SW480 (cell line): ENCODE measurements at regions not wholly inside any gene's neighbourhood (a gene's known extent, or its start where the extent isn't known, plus 50 kb on each side); places are given as distances from the start of the nearest gene placed in this dataset.

ENCODE experiments used
- DNase-seq: peaks from one replicate; pipeline ENCODE4 v3.0.0-alpha.2; 2016; ENCODE audit warnings: low spot score

DNA sequence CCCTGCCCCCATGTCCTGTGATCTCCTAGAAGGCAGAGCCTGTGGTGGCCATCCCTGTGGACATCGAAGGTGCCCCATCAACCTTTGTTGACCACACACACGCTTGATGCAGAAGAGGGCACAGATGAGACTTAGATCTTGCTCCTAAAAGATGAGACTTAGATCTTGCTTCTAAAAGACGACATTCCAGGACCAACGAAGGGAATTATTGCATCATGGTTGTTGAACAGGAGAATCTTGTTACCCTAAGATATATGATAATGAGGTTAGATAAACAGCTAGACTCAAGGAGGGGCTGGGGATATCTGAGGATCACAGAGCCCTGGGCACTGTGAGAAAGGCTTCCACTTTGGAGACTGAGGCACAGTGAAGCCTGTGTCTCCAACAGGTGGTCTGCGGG is 91.1 kb upstream of the WSCD2 start:
- DNase-seq, result no peak

DNA sequence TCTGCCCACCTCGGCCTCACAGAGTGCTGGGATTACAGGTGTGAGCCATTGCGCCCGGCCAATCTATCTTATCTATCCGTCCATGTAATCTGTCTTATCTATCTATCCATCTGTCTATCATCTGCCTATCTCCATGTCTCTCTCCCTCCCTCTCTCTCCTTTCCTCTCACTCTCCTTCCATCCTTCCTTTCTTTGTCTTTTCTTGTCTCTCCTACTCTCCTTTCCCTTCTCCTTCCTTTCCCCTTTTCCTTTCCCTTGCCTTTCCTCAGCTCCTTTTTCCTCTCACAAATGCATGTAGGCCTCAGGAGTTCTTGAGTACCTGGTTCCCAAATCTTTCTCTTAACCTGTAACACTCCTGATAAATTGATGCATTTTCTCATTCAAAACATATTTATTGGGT is 89.3 kb upstream of the WSCD2 start:
- no peak for DNase-seq

DNA sequence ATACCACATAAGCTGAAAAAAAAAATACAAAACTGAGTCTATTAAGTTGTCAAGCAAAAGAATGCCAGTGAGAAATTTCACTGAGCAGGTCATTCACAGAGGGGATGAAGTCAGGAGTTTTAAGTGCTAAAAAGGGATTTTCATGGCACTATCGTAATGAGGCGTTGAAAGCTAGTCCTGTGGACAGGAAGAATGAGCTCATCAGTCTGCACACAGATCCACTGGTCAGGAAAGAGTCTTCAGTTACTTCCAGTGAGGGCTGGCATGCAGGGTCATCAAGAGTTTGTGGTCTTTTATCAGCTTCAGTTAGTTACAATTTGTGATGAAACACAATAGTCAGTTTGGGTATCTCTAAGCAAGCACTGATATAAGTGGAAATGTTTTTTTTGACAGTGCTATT is 88.1 kb upstream of the WSCD2 start:
- no peak for DNase-seq

- DNase-seq, result no peak
Observed at GRCh38 chr12:108043286-108043685, 85.8 kb upstream of the WSCD2 start.

GRCh38 chr12:108043750-108044533 is 85.1 kb upstream of the WSCD2 start:
- no peak for DNase-seq

GRCh38 chr12:108046135-108046534 is 83.0 kb upstream of the WSCD2 start:
- no peak for DNase-seq

GRCh38 chr12:108046650-108047049 is 82.4 kb upstream of the WSCD2 start:
- no peak for DNase-seq

DNA sequence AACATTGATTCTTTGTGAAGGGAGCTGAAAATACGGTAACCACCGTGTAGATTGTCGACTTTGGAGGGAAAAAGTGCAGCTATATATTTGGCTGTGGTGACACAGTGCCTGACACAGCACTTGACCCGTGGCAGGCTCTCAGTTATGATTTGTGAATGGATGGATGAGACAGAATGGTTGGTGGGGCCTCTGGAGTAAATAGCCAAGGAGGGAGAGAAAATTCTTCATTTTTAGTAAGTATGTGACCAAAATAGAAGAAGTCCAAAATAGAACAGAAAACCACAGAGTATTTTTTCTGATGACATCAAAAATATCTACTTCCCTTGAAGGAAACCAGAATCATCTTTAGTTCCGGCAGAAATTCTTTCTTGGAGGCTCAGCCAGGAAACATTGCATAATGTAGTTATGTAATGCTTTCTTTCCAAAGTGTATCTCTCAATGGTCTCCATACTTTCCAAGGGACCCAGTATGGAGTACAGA is 82.0 kb upstream of the WSCD2 start:
- DNase-seq, result no peak

GRCh38 chr12:108048686-108049085 is 80.4 kb upstream of the WSCD2 start:
- DNase-seq, result no peak

GRCh38 chr12:108050696-108051095 is 78.4 kb upstream of the WSCD2 start:
- DNase-seq, result no peak

GRCh38 chr12:108052260-108052659 is 76.8 kb upstream of the WSCD2 start:
- DNase-seq, result no peak

DNA sequence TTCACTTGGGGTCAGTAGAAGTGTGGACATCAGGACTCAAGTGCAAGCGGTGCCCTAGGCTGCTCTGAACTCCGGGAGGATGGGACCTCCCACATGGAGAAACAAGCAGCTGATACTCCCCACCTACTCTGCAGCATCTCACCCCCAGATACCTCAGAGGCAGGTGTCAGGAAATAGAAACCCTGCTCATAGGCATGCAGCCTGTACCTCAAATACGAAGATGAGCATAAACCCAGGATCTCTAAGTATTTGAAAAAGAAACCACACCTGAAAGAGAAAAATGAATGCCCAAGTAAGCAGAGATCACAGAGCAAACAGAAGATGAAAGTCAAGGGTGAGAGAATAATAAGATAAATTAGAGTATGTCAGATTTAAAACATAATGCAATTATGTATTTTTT is 75.6 kb upstream of the WSCD2 start:
- DNase-seq, result no peak

GRCh38 chr12:108054496-108054895 is 74.6 kb upstream of the WSCD2 start:
- no peak for DNase-seq

DNA sequence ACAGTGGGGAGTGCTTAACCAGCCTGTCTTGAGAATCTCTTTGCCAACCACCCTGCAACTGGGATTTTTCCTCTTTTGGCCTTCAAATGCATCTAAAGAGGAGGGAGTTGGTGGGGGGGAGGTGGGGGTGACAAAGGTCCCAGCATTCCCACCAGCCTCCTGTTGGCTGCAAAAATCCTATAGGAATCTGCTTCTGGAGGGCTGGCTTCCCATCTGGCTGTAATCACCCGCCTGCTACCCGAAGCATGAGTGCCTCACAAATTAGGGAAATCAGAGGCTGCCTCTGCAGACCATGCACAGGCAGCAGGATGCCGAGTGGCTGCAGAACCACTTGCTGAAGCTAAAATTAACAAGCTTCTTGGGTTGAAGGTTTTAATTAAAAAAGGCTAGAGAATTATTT is 73.9 kb upstream of the WSCD2 start:
- DNase-seq, result no peak

GRCh38 chr12:108060067-108060466 is 69.0 kb upstream of the WSCD2 start:
- no peak for DNase-seq

GRCh38 chr12:108060903-108061302 is 68.2 kb upstream of the WSCD2 start:
- DNase-seq, result no peak

DNA sequence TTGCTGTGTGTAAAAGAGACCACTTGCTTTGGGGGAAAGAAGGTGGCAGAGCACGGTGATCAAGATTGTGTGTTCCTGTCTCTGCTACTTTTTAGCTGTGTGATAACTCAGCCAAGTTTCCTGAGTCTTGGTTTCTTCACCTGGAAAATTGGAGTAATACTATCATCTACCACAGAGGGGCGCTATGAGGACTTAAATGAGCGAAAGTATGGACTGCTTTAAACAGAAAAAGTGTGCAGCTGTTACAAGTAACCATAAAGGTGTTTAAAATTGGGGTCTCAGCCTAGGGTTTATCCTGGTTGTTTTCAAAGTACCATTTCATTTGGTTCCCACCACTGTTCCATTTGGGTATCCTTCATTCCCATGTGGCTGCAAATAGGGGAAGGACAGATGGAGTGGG is 65.9 kb upstream of the WSCD2 start:
- DNase-seq, result peak; percentile 13

GRCh38 chr12:108065069-108065468 is 64.0 kb upstream of the WSCD2 start:
- DNase-seq, result no peak

DNA sequence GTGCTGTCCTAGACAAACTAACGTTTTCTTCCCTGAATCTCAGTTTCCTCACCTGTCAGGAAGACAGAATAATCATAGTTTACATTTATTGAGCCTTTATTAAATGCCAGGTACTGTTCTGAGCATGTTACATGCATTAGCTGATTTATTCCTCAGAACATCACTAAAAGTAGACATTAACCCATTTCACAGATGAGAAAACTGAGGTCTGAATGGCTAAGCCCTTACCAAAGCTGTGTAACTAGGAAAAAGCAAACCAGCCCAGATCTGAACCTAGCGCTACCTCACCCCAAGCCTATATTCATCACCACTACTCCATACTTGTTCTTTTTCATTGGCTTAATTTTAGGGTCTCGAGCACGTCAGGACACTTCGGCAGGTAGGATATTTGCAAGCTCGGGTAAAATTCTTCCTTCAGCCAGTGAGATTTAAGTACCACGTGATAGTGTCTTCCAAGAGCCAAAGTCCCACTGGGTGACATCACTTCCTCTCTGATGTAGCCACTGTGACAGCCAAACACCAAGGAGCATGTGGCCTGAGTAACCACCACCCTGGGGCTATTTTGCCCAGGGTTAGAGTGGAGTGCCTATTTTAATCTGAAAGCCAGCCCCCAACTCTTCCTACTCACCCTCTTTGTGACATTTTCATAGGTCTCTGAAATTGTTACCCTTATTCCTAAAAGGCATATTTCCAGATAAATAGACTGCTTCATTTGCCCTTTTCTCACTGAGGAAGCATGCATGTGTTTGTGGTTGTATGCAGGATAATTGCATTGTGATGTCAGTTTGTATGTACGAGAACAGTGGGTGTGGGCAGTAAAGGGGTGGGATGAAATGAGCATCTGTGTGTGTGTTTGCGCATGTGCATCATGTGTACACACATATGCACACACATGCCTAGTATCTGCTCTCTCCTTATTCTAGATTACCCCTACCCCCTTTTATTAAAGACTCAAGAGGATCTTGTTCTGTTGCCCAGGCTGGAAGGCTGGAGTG is 62.2 kb upstream of the WSCD2 start:
- no peak for DNase-seq

- no peak for DNase-seq
Observed at GRCh38 chr12:108069651-108070165, 59.4 kb upstream of the WSCD2 start.

- DNase-seq, result no peak
Observed at GRCh38 chr12:108075561-108075960, 53.5 kb upstream of the WSCD2 start.

GRCh38 chr12:108076556-108076955 is 52.5 kb upstream of the WSCD2 start:
- no peak for DNase-seq

DNA sequence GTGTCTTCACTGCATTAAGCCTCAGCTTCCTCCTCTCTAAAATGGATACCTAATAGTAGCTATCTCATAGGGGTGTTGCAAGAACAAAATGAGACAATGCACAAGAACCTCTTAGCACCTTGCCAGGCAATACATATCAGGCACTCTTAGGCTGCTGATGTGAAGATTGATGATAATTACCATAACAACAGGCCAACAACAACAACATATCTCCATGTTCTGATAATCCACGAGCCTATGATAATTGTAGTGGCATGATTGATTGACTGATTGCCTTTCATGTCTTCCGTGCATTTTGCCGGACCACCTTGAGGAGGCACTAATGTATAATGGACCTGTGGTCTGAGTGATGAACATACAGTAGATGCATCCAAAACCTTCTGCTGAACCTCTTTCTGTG is 50.7 kb upstream of the WSCD2 start:
- no peak for DNase-seq
